PC-3 (cell line): ENCODE measurements at regions not wholly inside any gene's neighbourhood (a gene's known extent, or its start where the extent isn't known, plus 50 kb on each side); places are given as distances from the start of the nearest gene placed in this dataset.

ENCODE experiments used
- ATAC-seq: fragments of 200-7000 bp; cut with Tn5 transposase; 2 replicates; pipeline ENCODE4 v1.9.1; 2020; ENCODE audit warnings: mild to moderate bottlenecking, moderate library complexity
- BruUV-seq: library from RNA; stranded (reverse); fragments of 400-500 nt; replicated peaks from 2 replicates; lab custom pipeline; 2021; lab: Mats Ljungman, UMichigan
- CTCF ChIA-PET: fragments of 300-600 bp; sonication (Branson Sonifier 250); formaldehyde crosslinking; loops from one replicate; lab custom pipeline; 2022; ENCODE audit warnings: antibody characterized with exemption; lab: Charles Lee
- POLR2A ChIA-PET: fragments of 300-600 bp; sonication (Branson Sonifier 250); formaldehyde crosslinking; loops from one replicate; lab custom pipeline; 2022; ENCODE audit warnings: antibody characterized with exemption; ENCODE audit not compliant: unreplicated experiment; lab: Charles Lee
- DNase-seq: peaks from one replicate; pipeline ENCODE4 v3.0.0-alpha.2; 2015
- H2AFZ ChIP-seq: fragments of 300-600 bp; sonication (generic); 2 replicates; pipeline ENCODE4 v1.6.0; 2016; ENCODE audit warnings: antibody characterized with exemption, low read length
- H3F3A ChIP-seq: fragments of 300-600 bp; sonication (generic); one replicate; pipeline ENCODE4 v1.6.0; 2017; ENCODE audit warnings: antibody characterized with exemption, low read length, control low read depth, mild to moderate bottlenecking; ENCODE audit not compliant: unreplicated experiment
- H3K27ac ChIP-seq: fragments of 300-600 bp; sonication (generic); 2 replicates; pipeline ENCODE4 v1.5.1; 2016; ENCODE audit warnings: mild to moderate bottlenecking, low read length
- H3K27me3 ChIP-seq: fragments of 300-600 bp; sonication (generic); 2 replicates; pipeline ENCODE4 v1.6.1; 2016; ENCODE audit warnings: low read length, mixed read lengths
- H3K36me3 ChIP-seq: fragments of 300-600 bp; sonication (generic); 2 replicates; pipeline ENCODE4 v1.6.1; 2016; ENCODE audit warnings: low read depth, mixed run types, low read length, mixed read lengths
- H3K4me1 ChIP-seq: fragments of 300-600 bp; sonication (generic); 2 replicates; pipeline ENCODE4 v1.5.1; 2016; ENCODE audit warnings: low read length; ENCODE audit not compliant: insufficient read depth
- H3K4me2 ChIP-seq: fragments of 300-600 bp; sonication (generic); 2 replicates; pipeline ENCODE4 v1.6.0; 2016; ENCODE audit warnings: low read length
- H3K4me3 ChIP-seq: fragments of 300-600 bp; sonication (generic); 2 replicates; pipeline ENCODE4 v1.5.1; 2016; ENCODE audit warnings: mild to moderate bottlenecking, low read length, mixed read lengths
- H3K79me2 ChIP-seq: fragments of 300-600 bp; sonication (generic); 2 replicates; pipeline ENCODE4 v1.6.1; 2017; ENCODE audit warnings: low read length, mixed read lengths
- H3K9ac ChIP-seq: fragments of 300-600 bp; sonication (generic); 2 replicates; pipeline ENCODE4 v1.6.0; 2016; ENCODE audit warnings: mild to moderate bottlenecking, low read length
- H3K9me2 ChIP-seq: fragments of 300-600 bp; sonication (generic); replicated peaks from 2 replicates; pipeline ENCODE4 v1.6.1; 2016; ENCODE audit warnings: mixed run types, low read length, mixed read lengths
- H3K9me3 ChIP-seq: fragments of 300-600 bp; sonication (generic); 2 replicates; pipeline ENCODE4 v1.6.1; 2016; ENCODE audit warnings: low read length, mixed read lengths
- H4K20me1 ChIP-seq: fragments of 300-600 bp; sonication (generic); 2 replicates; pipeline ENCODE4 v1.6.1; 2016; ENCODE audit warnings: low read length, mixed read lengths
- EZH2 ChIP-seq: fragments of 300-600 bp; sonication (generic); IDR thresholded peaks from one replicate; pipeline ENCODE4 v1.6.1; 2017; ENCODE audit warnings: antibody characterized with exemption, mild to moderate bottlenecking, low read length; ENCODE audit not compliant: unreplicated experiment
- EZH2phosphoT487 ChIP-seq: fragments of 300-600 bp; sonication (generic); IDR thresholded peaks from 2 replicates; pipeline ENCODE4 v1.6.1; 2018; ENCODE audit warnings: mild to moderate bottlenecking, antibody characterized with exemption, low read length, borderline replicate concordance
- intact Hi-C: fragments of 100-400 bp; cut with micrococcal nuclease; formaldehyde crosslinking; loops from 2 replicates; pipeline ENCODE4 v1.9.0; 2023
- TF ChIP-seq, protein P1 (sequence below): fragments of 300-600 bp; sonication (generic); conservative IDR thresholded peaks from 2 replicates; pipeline ENCODE4 v1.5.1; 2017; ENCODE audit warnings: antibody characterized with exemption, low read depth, mild to moderate bottlenecking, low read length

DNA sequence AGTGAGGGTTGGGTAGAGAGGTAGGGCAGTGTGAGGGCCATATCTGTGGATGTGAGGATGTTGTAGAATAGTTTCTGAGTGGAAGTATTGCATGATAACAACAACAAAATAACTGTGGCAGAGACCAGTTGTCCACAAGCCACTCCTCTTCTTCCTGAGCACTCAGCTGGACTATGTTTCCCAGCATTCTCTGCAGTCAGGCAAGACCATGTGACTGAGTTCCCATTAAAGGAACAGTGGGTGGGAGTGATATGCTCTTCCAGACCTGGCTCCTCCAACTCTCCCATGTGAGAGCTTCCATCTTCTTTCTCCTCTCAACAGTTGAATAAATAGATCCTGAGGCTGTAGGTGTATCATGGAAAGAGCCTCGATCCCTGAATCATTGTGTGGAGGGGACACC, 272.4 kb downstream of the CBLN1 start:
- ATAC-seq (no peak), DNase-seq (no peak)
- Histone ChIP-seq H3K9me3 (no peaks in the 10 kb centered on the region), H4K20me1 (no peaks in the 10 kb centered on the region), H3K79me2 (no peaks in the 10 kb centered on the region), H3K4me3 (no peak overlapping the region), H3K4me1 (no peaks in the 10 kb centered on the region), H3K9me2 (no peaks in the 10 kb centered on the region), H3K4me2 (no peak overlapping the region), H3F3A (no peaks in the 10 kb centered on the region), H3K27me3 (no peaks in the 10 kb centered on the region), H3K27ac (no peak overlapping the region), H3K36me3 (no peaks in the 10 kb centered on the region), H2AFZ (no peak overlapping the region), H3K9ac (no peak overlapping the region)
- BruUV-seq, result no TSS peak
- POLR2A ChIA-PET, result no interaction called here
- intact Hi-C loops, result no loop called here
- CTCF ChIA-PET, result no interaction called here
- TF ChIP-seq, protein P1, sequence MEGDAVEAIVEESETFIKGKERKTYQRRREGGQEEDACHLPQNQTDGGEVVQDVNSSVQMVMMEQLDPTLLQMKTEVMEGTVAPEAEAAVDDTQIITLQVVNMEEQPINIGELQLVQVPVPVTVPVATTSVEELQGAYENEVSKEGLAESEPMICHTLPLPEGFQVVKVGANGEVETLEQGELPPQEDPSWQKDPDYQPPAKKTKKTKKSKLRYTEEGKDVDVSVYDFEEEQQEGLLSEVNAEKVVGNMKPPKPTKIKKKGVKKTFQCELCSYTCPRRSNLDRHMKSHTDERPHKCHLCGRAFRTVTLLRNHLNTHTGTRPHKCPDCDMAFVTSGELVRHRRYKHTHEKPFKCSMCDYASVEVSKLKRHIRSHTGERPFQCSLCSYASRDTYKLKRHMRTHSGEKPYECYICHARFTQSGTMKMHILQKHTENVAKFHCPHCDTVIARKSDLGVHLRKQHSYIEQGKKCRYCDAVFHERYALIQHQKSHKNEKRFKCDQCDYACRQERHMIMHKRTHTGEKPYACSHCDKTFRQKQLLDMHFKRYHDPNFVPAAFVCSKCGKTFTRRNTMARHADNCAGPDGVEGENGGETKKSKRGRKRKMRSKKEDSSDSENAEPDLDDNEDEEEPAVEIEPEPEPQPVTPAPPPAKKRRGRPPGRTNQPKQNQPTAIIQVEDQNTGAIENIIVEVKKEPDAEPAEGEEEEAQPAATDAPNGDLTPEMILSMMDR, result no peak
- TF ChIP-seq EZH2phosphoT487 (no peak), EZH2 (no peak)

DNA sequence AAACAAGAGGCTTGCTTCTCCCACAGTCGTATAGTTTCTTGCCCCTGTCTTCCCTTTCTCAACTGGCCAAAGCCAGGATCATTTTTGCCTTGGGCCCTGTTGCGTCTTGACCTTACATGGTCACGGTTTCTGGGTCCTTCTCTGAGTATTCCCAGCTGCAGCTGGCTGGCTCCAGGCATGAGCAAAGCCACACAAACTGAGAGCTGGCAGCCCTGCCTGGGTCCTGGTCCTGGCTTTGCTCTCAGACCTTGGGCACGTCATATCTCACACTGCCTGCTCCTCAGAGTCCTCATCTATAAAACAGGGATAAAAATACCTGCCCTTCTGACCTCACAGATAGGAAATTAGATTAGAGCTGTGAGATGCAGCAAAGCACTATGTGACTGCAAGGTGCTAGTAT, 277.6 kb downstream of the CBLN1 start:
- BruUV-seq, result no TSS peak
- no peak overlapping the region for H3K4me3 ChIP-seq
- no peaks in the 10 kb centered on the region for H3K27me3 ChIP-seq
- no peaks in the 10 kb centered on the region for H3F3A ChIP-seq
- DNase-seq, result no peak
- no peaks in the 10 kb centered on the region for H3K9me3 ChIP-seq
- H3K4me2 ChIP-seq, result no peak overlapping the region
- no peaks in the 10 kb centered on the region for H3K9me2 ChIP-seq
- H2AFZ ChIP-seq, result no peak overlapping the region
- no peaks in the 10 kb centered on the region for H4K20me1 ChIP-seq
- intact Hi-C loops, result no loop called here
- ChIA-PET POLR2A (no interaction called here), CTCF (no interaction called here)
- no peak overlapping the region for H3K9ac ChIP-seq
- no peak for ATAC-seq
- TF ChIP-seq EZH2phosphoT487, result no peak
- TF ChIP-seq, protein P1, result no peak
- no peak for TF ChIP-seq EZH2
- H3K27ac ChIP-seq, result no peak overlapping the region
- no peaks in the 10 kb centered on the region for H3K79me2 ChIP-seq
- no peaks in the 10 kb centered on the region for H3K4me1 ChIP-seq
- H3K36me3 ChIP-seq, result no peaks in the 10 kb centered on the region

DNA sequence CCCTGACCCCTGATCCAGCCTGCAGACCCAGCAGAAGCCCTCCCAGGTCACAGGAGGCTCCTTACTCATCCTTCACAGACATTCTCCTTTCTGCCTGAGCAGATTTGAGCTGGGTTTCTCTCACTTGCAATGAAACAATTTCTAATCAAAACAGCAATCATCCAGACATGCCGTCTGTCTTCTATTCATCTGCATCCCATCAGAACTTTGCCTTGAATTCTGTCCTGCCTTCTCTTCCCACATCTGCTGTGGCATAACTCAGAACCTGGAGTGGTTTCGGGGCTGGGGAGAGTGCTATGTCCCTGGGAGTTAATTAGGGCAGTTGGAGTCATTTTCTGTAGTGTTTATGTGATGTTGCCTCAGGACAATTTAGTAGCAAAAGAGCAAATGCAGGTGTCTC, 278.6 kb downstream of the CBLN1 start:
- Histone ChIP-seq H3K4me2 (no peak overlapping the region), H3K9ac (no peak overlapping the region), H3K9me3 (no peaks in the 10 kb centered on the region), H3K36me3 (no peaks in the 10 kb centered on the region), H3K79me2 (no peaks in the 10 kb centered on the region), H4K20me1 (no peaks in the 10 kb centered on the region), H3F3A (no peaks in the 10 kb centered on the region), H3K9me2 (no peaks in the 10 kb centered on the region), H3K4me1 (no peaks in the 10 kb centered on the region), H3K4me3 (no peak overlapping the region), H3K27ac (no peak overlapping the region), H2AFZ (no peak overlapping the region), H3K27me3 (no peaks in the 10 kb centered on the region)
- no peak for DNase-seq
- no TSS peak for BruUV-seq
- ATAC-seq, result no peak
- ChIA-PET CTCF (no interaction called here), POLR2A (no interaction called here)
- no peak for TF ChIP-seq EZH2
- intact Hi-C loops, result no loop called here
